Coronary artery (tissue), 2 donors: ENCODE measurements at regions not wholly inside any gene's neighbourhood (a gene's known extent, or its start where the extent isn't known, plus 50 kb on each side); places are given as distances from the start of the nearest gene placed in this dataset.

Source experiments
- DNase-seq: peaks from one replicate; pipeline ENCODE4 v3.0.0-alpha.2; 2017; ENCODE audit warnings: low spot score
- H3K27ac ChIP-seq, 2 donors: fragments of 200-600 bp; sonication (generic); one replicate each; pipeline ENCODE4 v1.5.1; 2016 to 2019
- H3K4me3 ChIP-seq: fragments of 200-600 bp; sonication (generic); 2 replicates; pipeline ENCODE4 v1.5.1; 2016; ENCODE audit warnings: mild to moderate bottlenecking, moderate library complexity
- CTCF ChIP-seq: fragments of 200-600 bp; sonication (generic); IDR thresholded peaks from one replicate; pipeline ENCODE4 v1.5.1; 2019; ENCODE audit warnings: antibody characterized with exemption

- Histone ChIP-seq H3K4me3 (no peak overlapping the region), H3K27ac (no peak overlapping the region)
- DNase-seq, result no peak
- no peak for TF ChIP-seq CTCF
These were observed 1721.9 kb downstream of the OLFM4 start for GRCh38 chr13:54750521-54750920.

GRCh38 chr13:54758795-54759194, 1730.2 kb downstream of the OLFM4 start:
- Histone ChIP-seq H3K27ac (no peak overlapping the region), H3K4me3 (no peak overlapping the region)
- TF ChIP-seq CTCF, result no peak
- DNase-seq, result no peak

GRCh38 chr13:54768214-54768613, 1739.6 kb downstream of the OLFM4 start:
- TF ChIP-seq CTCF, result no peak
- H3K4me3 ChIP-seq, result no peak overlapping the region
- no peak for DNase-seq
- H3K27ac ChIP-seq, result no peak overlapping the region

- DNase-seq, result no peak
- no peak overlapping the region for H3K4me3 ChIP-seq
These were observed 1747.0 kb downstream of the OLFM4 start for GRCh38 chr13:54775501-54776191.

GRCh38 chr13:54787754-54788153, 1759.1 kb downstream of the OLFM4 start:
- DNase-seq, result no peak

More at GRCh38 chr13:54775501-54776191, 1747.0 kb downstream of the OLFM4 start:
- no peak overlapping the region for H3K27ac ChIP-seq
- no peak for TF ChIP-seq CTCF

GRCh38 chr13:54799621-54800226, 1771.1 kb downstream of the OLFM4 start:
- H3K27ac ChIP-seq, result no peak overlapping the region
- TF ChIP-seq CTCF, result no peak
- no peak for DNase-seq
- no peak overlapping the region for H3K4me3 ChIP-seq

More at GRCh38 chr13:54787754-54788153, 1759.1 kb downstream of the OLFM4 start:
- no peak overlapping the region for H3K4me3 ChIP-seq
- no peak for TF ChIP-seq CTCF
- no peak overlapping the region for H3K27ac ChIP-seq

GRCh38 chr13:54802226-54802625, 1773.6 kb downstream of the OLFM4 start:
- DNase-seq, result no peak
- TF ChIP-seq CTCF, result no peak
- Histone ChIP-seq H3K27ac (no peak overlapping the region), H3K4me3 (no peak overlapping the region)
